ENCODE measurements at regions not wholly inside any gene's neighbourhood (a gene's known extent, or its start where the extent isn't known, plus 50 kb on each side); places are given as distances from the start of the nearest gene placed in this dataset.

DNA sequence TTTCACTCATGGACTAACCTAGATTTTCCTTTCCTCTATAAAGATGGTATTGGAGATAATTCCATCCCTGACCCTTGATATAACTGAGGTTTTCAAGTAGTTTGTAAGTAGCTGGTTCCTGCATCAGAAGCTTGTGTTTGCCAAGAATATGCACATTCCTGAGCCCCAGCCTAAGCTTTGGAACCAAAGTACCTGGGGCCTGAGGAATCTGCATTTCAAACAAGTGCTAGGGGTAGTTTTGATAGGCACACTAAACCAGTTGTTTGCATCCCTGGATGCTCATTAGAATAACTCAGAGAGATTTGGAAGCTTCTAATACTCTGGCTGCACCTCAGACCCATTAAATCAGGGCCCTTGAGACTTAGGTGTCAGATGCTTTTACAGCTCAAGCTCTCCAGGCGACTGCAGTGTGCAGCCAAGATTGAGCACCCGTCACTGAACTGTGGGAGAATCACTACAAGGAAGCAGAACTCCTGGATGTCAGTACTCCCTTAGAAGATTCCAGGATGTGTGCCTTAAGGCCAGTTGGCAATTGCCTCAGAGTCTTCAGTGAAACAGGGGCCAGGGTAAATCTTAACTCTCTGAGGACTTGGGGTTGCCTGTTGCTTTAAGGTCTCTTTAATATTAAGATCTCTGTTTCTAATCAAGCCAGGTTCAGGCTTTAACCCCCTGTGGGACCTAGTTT is 565.0 kb downstream of the REEP3 start:
- intact Hi-C loops (cut with micrococcal nuclease), result no loop called here
- no peak for ATAC-seq
- DNase-seq, result no peak

DNA sequence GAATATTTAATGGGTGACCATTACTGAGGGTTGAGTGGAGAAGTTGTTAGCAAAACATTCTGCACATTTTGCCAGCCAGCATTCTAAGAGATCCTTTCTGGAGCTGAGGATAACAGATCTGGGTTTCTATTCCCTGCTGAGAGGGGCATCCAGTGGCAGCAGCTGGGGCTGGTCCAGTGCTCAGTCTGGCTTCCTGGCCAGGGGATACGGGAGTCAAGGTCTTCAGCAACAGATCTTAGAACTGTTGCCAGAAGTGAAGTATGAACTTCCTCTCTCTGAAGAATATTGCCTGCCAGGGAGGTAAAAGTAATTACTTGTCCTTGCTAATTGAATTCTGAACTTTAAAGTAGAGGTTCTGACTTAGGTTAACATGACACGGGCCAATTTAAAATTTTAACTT is 568.4 kb downstream of the REEP3 start:
- intact Hi-C loops (cut with micrococcal nuclease), result no loop called here
- ATAC-seq (no peak), DNase-seq (no peak)

DNA sequence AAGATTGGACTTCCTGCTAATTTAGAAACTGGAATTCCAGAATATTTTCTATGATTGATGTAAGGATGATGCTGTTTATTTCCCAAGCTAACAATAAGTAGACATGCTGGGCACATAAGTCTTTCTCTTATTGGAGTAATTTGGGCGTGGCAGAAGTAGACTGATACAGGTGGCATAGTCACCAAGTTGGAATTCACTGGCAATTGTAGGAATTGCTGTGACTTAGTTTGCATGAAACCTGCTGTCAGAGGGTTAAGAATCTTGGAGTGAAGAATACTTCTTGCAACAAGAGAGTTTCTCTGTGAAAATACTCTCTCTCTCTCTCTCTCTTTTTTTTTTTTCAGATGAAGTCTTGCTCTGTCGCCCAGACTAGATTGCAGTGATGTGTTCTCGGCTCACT is 569.7 kb downstream of the REEP3 start:
- ATAC-seq (no peak), DNase-seq (no peak)
- intact Hi-C loops (cut with micrococcal nuclease), result no loop called here

DNA sequence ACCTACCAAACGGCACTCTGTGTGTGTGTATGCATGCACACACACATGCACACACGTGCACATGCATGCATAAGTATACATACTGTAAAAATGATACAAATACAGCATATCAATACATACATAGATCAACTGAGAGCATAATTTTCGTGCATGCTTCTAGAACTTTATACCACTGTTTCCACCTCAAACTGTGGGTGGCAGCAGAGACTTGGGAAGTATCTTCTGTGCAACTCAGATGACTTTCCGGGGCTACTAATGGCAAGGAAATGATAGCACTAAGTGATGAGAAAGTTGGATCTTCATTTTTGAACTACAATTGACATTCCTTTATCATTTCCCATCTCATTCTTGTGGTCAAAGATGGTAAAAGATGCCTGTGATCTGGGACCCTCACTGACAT is 570.7 kb downstream of the REEP3 start:
- intact Hi-C loops (cut with micrococcal nuclease), result no loop called here
- DNase-seq (no peak), ATAC-seq (no peak)

DNA sequence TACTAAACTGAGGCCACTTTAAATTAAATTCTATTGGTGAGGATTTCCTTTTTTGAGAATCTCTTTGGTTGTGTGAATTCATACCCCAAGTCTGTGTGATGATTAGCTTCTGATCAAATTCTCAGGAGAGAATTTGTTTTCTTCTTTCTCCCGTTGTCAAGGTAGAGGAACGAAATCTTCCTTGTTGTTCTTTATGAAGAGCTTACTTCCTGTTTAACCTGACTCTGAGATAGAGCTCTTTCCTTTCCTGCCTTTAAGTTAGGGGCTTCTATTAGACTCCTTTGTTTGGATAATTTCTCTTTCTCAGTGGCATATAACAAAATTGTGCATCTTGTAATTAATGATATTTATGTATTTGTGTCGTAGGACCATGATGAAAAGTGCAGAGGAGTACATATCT is 572.1 kb downstream of the REEP3 start:
- intact Hi-C loops (cut with micrococcal nuclease), result no loop called here
- no peak for ATAC-seq
- DNase-seq, result no peak

DNA sequence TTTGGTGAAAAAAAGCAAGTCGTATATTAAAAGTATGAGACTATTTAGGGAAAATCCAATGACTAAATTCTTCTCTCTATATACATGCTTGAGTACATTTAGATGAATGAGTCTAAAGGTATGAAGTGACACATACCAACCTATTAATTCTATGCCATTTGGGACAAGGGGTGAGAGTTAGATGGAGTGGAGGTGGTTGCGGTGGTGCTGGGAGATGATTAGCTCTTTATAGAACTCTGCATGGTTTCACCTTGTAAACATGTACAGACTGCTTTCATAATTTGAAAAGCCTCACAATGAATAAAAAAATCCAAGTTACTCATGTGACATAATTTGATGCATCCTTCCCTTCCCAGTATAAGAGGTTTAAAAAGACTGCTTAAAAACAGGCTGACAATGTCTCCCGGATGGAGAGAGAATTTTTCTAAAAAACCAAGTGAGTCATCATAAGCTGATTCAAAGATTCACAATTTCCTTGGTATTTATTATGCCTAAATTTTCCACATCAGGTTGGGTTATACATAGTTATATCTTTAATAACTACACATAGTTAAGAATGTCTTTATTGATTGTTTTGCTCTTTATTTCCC is 572.8 kb downstream of the REEP3 start:
- intact Hi-C loops (cut with micrococcal nuclease), result no loop called here
- DNase-seq (no peak), ATAC-seq (no peak)

DNA sequence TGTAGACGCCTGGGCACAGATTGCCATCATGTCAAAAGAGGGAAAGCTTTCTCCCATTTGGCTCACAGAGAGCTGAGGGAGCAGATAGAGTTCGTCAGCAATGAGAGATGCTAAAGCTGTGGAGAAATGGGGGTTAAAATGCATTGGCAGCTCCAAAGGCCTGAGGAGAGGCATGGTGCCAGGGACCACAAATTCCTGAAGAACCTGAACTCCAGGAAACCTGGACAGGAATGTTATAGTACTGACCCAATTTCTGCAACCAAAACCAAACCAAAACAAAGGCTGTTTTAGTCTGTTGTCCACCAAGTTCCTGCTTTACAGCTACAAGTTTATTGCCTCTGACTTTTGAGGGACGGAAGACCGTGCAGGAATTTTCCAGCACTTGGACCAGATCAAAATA is 575.7 kb downstream of the REEP3 start:
- intact Hi-C loops (cut with micrococcal nuclease), result no loop called here
- DNase-seq (no peak), ATAC-seq (no peak)

DNA sequence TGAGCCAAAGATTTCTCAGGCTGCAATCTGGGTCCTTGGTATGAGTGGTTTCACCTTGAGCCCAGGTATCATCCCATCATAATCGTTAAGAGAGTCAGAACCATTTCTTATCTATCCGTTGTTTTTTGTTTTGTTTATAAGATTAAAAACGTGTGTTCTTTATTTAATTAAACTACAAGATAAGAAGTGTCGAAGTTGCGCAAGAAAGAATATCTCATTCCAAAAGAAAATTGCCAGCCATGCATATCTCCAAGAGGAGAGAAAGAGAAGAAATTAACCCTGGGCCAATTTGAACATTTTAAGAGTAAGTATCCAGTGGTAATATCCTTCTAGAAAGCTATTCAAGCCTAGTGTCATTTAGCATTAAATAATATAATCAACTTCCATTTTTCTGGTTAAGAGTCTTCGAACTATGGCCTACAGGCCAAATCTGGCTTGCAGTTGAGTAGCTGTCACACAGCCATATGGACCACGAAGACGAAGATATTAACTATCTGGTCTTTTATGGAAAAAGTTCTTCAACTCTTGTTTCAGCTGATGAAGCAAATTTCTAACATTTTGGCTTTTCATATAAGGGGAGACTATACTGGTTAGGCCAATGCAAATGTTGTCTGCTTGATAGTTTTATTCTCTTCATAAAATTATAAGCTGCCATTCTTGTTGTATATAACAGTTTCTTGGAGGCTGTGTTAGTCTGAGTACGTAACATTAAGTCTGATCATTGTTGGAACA is 576.4 kb downstream of the REEP3 start:
- ATAC-seq (no peak), DNase-seq (no peak)
- intact Hi-C loops (cut with micrococcal nuclease), result no loop called here

DNA sequence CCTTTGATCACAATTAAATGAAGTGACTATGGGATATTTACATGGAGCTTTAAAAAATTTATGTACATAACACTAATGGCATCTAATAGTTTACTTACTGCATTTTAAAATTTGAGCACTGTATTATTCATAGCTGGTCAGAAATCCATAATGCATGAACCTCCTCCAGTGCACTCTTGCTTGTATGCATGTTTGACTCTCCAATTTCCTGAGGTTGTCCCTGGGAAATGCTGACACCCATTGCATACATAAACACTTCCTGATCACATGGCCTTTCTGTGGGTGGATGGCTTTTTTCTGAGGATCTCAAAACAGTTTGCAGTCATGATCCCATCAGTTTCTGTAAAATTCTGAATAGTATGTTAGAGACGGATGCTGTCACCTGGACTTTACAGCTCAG is 577.8 kb downstream of the REEP3 start:
- ATAC-seq, result no peak
- no peak for DNase-seq
- intact Hi-C loops (cut with micrococcal nuclease), result no loop called here

DNA sequence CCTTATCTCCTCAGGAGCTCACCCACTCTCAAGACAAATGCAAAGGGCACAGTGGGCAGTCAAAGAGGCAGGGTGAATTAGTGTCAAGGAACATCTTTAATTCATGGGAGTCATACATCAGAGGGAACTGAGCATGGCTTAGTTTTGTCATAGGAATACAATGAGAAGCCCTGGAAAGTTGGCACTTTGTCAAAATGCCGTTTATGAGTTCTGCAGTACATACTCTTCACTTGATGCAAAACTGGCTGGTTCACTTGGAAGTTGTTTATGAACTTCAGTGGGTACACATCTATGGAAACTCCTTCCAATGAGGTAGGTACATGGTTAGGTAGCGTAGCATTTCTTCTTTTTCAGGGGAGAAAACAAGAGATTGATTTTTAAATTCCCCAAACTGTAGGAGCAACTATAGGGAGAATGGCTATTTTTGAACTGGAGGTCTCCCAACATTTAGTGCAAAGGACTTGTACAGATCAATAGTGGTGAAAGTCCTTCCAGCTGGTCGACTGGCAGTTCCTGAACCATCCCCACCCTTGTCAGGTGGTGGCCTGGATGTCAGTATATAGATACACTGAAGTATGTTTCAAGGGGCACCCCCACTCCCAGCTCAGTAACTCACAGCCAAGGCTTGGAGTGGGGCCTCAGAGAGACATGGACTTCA is 580.5 kb downstream of the REEP3 start:
- DNase-seq (no peak), ATAC-seq (no peak)
- intact Hi-C loops (cut with micrococcal nuclease), result no loop called here

DNA sequence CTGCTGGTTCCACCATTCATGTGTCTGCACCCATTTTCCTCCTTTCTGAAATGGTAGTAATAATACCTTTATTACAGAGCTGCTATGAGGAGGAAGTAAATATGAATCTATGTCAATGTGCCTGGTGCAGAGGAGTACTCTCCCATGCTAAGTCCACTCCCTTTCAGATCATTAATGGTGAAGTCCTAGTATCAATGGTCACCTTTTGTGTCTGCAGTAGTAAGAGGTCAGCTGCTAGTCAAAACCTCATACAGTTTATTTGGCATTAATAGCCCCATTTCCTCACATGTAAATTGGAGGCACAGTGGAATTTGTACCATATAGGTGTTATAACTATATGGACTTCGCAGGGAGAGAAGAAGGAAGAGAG is 581.0 kb downstream of the REEP3 start:
- DNase-seq (no peak), ATAC-seq (no peak)
- intact Hi-C loops (cut with micrococcal nuclease), result no loop called here

DNA sequence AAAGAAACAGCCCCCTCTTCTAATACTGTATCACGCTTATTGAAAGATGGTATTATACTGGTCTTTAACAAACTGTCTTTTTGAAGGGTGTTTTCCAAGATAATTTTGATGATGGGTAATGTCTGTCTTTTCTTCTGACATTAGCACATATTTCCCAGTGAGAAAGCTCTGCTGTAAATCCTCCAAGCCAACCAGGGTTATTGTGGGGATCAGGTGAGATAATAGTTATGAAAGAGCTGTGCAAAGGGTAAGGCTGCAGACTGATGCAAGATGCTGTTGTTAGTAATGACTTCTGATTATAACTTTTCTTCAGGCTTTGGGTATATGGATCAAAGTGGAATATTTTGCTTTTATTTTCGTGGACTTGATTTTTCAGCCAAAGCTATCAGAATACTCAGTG is 581.7 kb downstream of the REEP3 start:
- DNase-seq (no peak), ATAC-seq (no peak)
- intact Hi-C loops (cut with micrococcal nuclease), result no loop called here

DNA sequence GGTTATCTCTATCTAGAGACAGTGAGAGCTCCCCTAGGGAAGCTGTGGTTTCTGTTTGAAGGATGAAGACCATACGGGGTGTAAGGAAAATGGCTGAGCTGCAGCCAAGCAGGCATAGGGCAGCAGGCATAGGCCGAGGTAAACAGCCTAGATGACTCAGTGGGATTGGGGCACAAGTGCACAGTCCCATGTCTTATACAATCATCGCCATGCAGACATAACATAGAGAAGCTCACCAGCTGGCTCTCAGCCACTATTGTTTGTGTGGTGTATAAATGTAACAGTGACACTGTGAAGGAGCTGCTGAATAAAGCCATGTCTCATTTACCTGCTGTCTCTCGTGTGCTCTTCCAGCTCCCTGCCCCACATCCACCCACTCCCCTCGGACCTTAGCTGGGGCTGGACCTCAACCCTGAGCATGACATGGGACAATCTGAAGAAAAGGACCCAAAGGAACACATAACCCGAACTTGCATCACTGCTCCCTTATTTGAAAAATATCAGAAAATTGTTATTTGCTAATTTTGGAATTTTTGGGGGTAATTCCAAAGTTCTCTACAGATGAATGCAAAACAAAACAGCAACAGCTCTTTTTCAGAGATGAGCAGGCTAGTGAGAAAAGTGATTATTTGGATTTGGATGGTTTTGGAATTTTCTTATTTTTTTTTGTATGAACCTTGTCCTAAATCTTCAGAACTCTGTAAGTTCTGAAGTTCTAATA is 582.7 kb downstream of the REEP3 start:
- ATAC-seq (no peak), DNase-seq (no peak)
- intact Hi-C loops (cut with micrococcal nuclease), result no loop called here

DNA sequence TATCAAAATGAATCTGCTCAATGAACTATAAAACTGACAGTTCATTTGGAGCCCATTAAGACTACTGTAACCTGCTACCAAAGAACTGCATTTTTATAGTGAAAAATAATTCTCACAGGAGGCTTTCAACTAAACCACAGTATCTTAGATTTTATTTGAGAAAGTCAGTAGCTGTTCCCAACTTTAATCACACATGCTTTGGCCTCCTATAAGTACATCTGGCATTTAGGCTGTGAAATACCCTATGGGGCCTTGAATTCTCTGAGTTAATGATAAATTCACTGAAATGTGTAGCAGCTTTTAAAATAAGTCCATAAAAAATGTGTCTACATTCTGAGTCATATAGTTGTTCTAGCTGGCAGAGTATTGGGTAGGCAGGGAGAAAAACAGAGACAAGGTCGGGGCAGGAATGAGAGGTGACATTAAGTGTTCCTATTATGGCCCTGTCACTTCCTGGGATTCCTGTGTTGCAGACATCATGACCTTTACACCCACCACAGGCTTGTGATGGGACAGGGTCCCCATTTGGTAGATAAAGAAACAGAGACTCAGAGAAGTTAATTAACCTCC is 588.8 kb downstream of the REEP3 start:
- intact Hi-C loops (cut with micrococcal nuclease), result no loop called here
- ATAC-seq (no peak), DNase-seq (no peak)

DNA sequence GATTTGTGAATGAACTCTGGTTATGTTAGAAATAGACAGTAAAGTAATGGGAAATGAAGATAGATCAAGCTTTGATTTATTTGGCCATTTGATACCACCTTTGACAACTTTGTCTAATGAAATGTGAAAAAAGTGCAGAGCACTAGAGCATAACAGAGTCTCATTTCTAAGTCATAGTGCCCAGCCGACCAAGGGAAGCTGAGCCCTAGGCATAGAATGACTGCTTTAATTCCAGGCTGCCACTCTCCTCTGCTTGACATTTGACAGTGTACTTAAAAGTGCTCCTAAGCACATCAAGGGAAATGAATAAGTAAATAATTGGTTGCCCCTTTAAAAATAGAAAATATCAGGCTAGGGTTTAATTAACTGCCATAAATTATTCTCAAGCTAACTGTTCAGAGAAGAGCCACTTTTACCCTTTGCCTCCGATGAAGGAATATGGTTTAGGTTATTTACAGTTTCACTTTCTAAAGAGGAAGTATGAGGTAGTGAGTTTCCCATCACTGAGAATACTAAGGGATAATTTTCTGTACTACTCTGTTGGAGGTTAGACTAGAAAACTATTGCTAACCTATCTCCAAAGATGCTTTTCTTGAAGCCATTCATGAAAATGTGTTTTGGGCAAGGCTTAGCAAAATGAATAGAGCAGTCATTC is 591.6 kb downstream of the REEP3 start:
- DNase-seq (no peak), ATAC-seq (no peak)
- intact Hi-C loops (cut with micrococcal nuclease), result no loop called here

DNA sequence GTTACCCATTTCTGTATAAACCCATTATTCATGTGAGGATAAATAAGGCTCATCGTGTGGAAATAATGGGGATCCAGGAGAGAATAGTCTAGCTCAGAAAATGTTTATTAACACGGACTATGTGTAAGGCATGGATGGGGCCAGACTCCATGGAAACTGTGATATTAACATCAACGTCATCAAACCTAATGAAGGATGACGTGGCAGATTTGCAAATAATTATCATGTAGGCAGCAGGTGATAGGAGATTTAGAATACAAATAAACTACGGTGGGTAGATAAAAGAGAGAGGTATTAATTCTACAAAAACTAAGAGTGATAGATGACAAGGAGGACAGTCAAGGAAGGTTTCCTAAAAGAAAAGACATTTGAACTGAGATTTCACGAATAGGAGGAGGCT is 592.2 kb downstream of the REEP3 start:
- ATAC-seq (no peak), DNase-seq (no peak)
- intact Hi-C loops (cut with micrococcal nuclease), result no loop called here

DNA sequence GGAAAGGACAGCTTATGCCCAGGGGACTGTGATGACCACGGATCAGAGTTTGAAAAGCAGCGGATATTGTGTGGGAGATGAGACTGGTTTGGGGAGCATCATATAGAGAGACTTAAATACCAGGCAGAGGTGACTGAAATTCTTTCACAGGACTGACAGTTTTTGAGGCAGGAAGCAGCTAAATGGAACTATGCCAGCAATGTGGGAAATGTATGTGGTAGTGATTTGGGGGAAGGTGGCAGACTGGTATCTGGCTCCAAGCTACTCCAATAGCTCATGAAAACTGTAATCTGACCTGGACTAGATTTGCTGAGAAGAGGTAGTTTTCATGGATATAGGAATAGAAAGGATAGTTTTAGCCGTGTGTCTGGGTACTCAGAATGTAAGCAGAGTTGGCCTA is 592.6 kb downstream of the REEP3 start:
- no peak for DNase-seq
- intact Hi-C loops (cut with micrococcal nuclease), result no loop called here
- ATAC-seq, result no peak

DNA sequence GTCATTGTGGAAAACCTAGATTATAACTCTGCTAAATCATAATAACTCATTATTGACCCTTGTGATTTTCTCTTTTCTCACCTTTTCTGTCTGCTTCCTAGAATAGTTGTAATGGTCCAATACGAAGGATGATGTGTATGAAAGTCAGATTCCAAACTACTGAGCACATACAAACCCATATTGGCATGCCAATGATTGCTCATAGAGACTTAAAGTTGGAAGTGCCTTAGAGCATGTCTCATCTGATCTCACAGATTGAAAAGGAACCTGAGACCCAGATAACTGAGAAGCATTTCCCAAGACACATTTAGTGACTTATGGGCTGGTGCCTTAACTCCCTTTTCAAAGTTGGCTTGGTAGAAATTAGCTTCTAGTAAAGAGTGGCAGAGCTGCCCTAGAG is 594.3 kb downstream of the REEP3 start:
- no peak for DNase-seq
- intact Hi-C loops (cut with micrococcal nuclease), result no loop called here
- ATAC-seq, result no peak

Data from left ventricle myocardium superior (tissue), 1 donor.